HG02885 (cell line): ENCODE measurements at regions not wholly inside any gene's neighbourhood (a gene's known extent, or its start where the extent isn't known, plus 50 kb on each side); places are given as distances from the start of the nearest gene placed in this dataset.
"Not testable (repeated sequence)": the region's sequence is repeated elsewhere in the genome, so short reads cannot be mapped to it uniquely, and the experiment has no call there.

Source experiments
- ATAC-seq: cut with Tn5 transposase; IDR thresholded peaks from one replicate; pipeline ENCODE4 v1.9.1; 2021; ENCODE audit warnings: mild to moderate bottlenecking; ENCODE audit not compliant: unreplicated experiment, poor library complexity

GRCh38 chr15:81875717-81876116 lies 170.1 kb downstream of the MEX3B start:
- not testable (repeated sequence) for ATAC-seq

GRCh38 chr15:81870746-81871106 lies 175.1 kb downstream of the MEX3B start:
- not testable (repeated sequence) for ATAC-seq

GRCh38 chr15:81870062-81870745 lies 175.6 kb downstream of the MEX3B start:
- ATAC-seq: not testable (repeated sequence)

- ATAC-seq: no peak
Observed at GRCh38 chr15:81869161-81869954, 176.5 kb downstream of the MEX3B start.

- ATAC-seq: peak; percentile 97
Observed at GRCh38 chr15:81865850-81866537, 179.8 kb downstream of the MEX3B start.

- ATAC-seq: no peak
Observed at GRCh38 chr15:81863162-81863561, 182.7 kb downstream of the MEX3B start.

GRCh38 chr15:81859737-81860516 lies 185.9 kb downstream of the MEX3B start:
- no peak for ATAC-seq

- ATAC-seq: no peak
Observed at GRCh38 chr15:81858586-81858985, 187.2 kb downstream of the MEX3B start.

GRCh38 chr15:81858136-81858535 lies 187.7 kb downstream of the MEX3B start:
- no peak for ATAC-seq

- ATAC-seq: no peak
Observed at GRCh38 chr15:81856634-81857026, 189.2 kb downstream of the MEX3B start.

- no peak for ATAC-seq
Observed at GRCh38 chr15:81856001-81856633, 189.7 kb downstream of the MEX3B start.

GRCh38 chr15:81853150-81853748 lies 192.6 kb downstream of the MEX3B start:
- no peak for ATAC-seq

GRCh38 chr15:81852411-81853149 lies 193.2 kb downstream of the MEX3B start:
- no peak for ATAC-seq

GRCh38 chr15:81851757-81852156 lies 194.1 kb downstream of the MEX3B start:
- no peak for ATAC-seq

GRCh38 chr15:81851325-81851724 lies 194.5 kb downstream of the MEX3B start:
- no peak for ATAC-seq

GRCh38 chr15:81849289-81849688 lies 196.5 kb downstream of the MEX3B start:
- no peak for ATAC-seq

GRCh38 chr15:81848701-81849100 lies 197.1 kb downstream of the MEX3B start:
- ATAC-seq: no peak

- ATAC-seq: no peak
Observed at GRCh38 chr15:81843757-81844407, 201.9 kb downstream of the MEX3B start.
